Cardiac muscle cell (in vitro differentiated cells and primary cell): ENCODE measurements at regions not wholly inside any gene's neighbourhood (a gene's known extent, or its start where the extent isn't known, plus 50 kb on each side); places are given as distances from the start of the nearest gene placed in this dataset.

Experiments
- DNase-seq, 2 donors: peaks; one replicate each; pipeline versions ENCODE4 v3.0.0 to v3.0.0-alpha.2; 2010 to 2017; ENCODE audit warnings: low read depth in 1 of 2, low spot score in 1 of 2
- H3K27ac ChIP-seq: fragments of 200-600 bp; sonication (generic); 2 replicates; pipeline ENCODE4 v1.5.1; 2016
- H3K27me3 ChIP-seq: fragments of 200-600 bp; sonication (generic); 2 replicates; pipeline ENCODE4 v1.6.0; 2016; ENCODE audit warnings: control low read depth
- H3K36me3 ChIP-seq: fragments of 200-600 bp; sonication (generic); 2 replicates; pipeline ENCODE4 v1.5.1; 2016; ENCODE audit warnings: control low read depth
- H3K4me1 ChIP-seq: fragments of 200-600 bp; sonication (generic); 2 replicates; pipeline ENCODE4 v1.8.1; 2017; ENCODE audit warnings: low read depth, mild to moderate bottlenecking, mixed run types
- H3K4me3 ChIP-seq: fragments of 200-600 bp; sonication (generic); 2 replicates; pipeline ENCODE4 v1.5.1; 2016; ENCODE audit warnings: mild to moderate bottlenecking
- H3K9me3 ChIP-seq: fragments of 200-600 bp; sonication (generic); 2 replicates; pipeline ENCODE4 v1.5.1; 2017; ENCODE audit warnings: low read depth, mild to moderate bottlenecking, control low read depth
- CTCF ChIP-seq: IDR thresholded peaks from 2 replicates; pipeline ENCODE4 v1.5.1; 2012; ENCODE audit warnings: low read depth, mild to moderate bottlenecking, low read length

- H3K27ac ChIP-seq = peak overlapping the region; percentile 59
- no peaks in the 10 kb centered on the region for H3K9me3 ChIP-seq
- H3K4me1 ChIP-seq = peaks cover 22% of the 10 kb centered on the region
- no peak for TF ChIP-seq CTCF
- H3K4me3 ChIP-seq = no peak overlapping the region
- DNase-seq = peak; percentile 27 to 29
- H3K27me3 ChIP-seq = no peaks in the 10 kb centered on the region
- no peaks in the 10 kb centered on the region for H3K36me3 ChIP-seq
Observed at GRCh38 chr5:124056991-124057723, 545.2 kb downstream of the CSNK1G3 start.

GRCh38 chr5:124056326-124056990, 544.5 kb downstream of the CSNK1G3 start:
- Histone ChIP-seq H3K4me1 (peaks cover 29% of the 10 kb centered on the region), H3K27me3 (no peaks in the 10 kb centered on the region), H3K27ac (peak overlapping the region; percentile 59), H3K36me3 (no peaks in the 10 kb centered on the region), H3K4me3 (no peak overlapping the region), H3K9me3 (no peaks in the 10 kb centered on the region)
- peak in 1 of 2 donors; percentile 7 for DNase-seq
- no peak for TF ChIP-seq CTCF

GRCh38 chr5:124055751-124056150, 543.8 kb downstream of the CSNK1G3 start:
- no peak for TF ChIP-seq CTCF
- Histone ChIP-seq H3K27me3 (no peaks in the 10 kb centered on the region), H3K9me3 (no peaks in the 10 kb centered on the region), H3K4me1 (peaks cover 29% of the 10 kb centered on the region), H3K27ac (no peak overlapping the region), H3K4me3 (no peak overlapping the region), H3K36me3 (no peaks in the 10 kb centered on the region)
- DNase-seq = no peak

- Histone ChIP-seq H3K36me3 (no peaks in the 10 kb centered on the region), H3K27ac (no peak overlapping the region), H3K4me3 (no peak overlapping the region), H3K27me3 (no peaks in the 10 kb centered on the region), H3K4me1 (peaks cover 29% of the 10 kb centered on the region), H3K9me3 (no peaks in the 10 kb centered on the region)
- no peak for DNase-seq
- no peak for TF ChIP-seq CTCF
Observed at GRCh38 chr5:124054564-124054963, 542.6 kb downstream of the CSNK1G3 start.

DNA sequence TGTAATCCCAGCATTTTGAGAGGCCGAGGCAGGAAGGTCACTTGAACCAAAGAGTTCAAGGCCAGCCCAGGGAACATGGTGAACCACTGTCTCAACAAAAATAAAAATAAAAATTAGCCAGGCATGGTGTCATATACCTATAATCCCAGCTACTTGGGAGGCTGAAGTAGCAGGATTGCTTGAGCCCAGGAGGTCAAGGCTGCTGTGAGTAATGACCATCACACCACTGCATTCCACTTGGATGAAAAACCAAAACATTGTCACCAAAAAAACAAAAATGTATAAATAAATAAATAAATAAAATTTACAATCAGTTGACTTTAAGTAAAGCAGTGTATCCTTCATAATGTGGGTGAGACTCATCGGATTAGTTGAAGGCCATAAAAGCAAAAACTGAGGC, 541.4 kb downstream of the CSNK1G3 start:
- Histone ChIP-seq H3K36me3 (no peaks in the 10 kb centered on the region), H3K27ac (no peak overlapping the region), H3K9me3 (no peaks in the 10 kb centered on the region), H3K27me3 (no peaks in the 10 kb centered on the region), H3K4me1 (peaks cover 29% of the 10 kb centered on the region), H3K4me3 (no peak overlapping the region)
- TF ChIP-seq CTCF = no peak
- no peak for DNase-seq
